HG02884 (cell line): ENCODE measurements at regions not wholly inside any gene's neighbourhood (a gene's known extent, or its start where the extent isn't known, plus 50 kb on each side); places are given as distances from the start of the nearest gene placed in this dataset.
"Not testable (repeated sequence)": the region's sequence is repeated elsewhere in the genome, so short reads cannot be mapped to it uniquely, and the experiment has no call there.

Source experiments
- ATAC-seq: cut with Tn5 transposase; IDR thresholded peaks from one replicate; pipeline ENCODE4 v1.9.1; 2021; ENCODE audit warnings: mild to moderate bottlenecking, moderate library complexity; ENCODE audit not compliant: unreplicated experiment

- ATAC-seq: no peak
These were observed 101.7 kb upstream of the CLEC14A start for GRCh38 chr14:38357557-38357956.

- not testable (repeated sequence) for ATAC-seq
These were observed 99.6 kb upstream of the CLEC14A start for GRCh38 chr14:38355473-38355872.

GRCh38 chr14:38350102-38350501 is 94.2 kb upstream of the CLEC14A start:
- no peak for ATAC-seq

GRCh38 chr14:38342803-38343202 is 86.9 kb upstream of the CLEC14A start:
- no peak for ATAC-seq

GRCh38 chr14:38339696-38340095 is 83.8 kb upstream of the CLEC14A start:
- no peak for ATAC-seq

GRCh38 chr14:38336298-38336697 is 80.4 kb upstream of the CLEC14A start:
- ATAC-seq: no peak

GRCh38 chr14:38330275-38330674 is 74.4 kb upstream of the CLEC14A start:
- no peak for ATAC-seq

- ATAC-seq: no peak
These were observed 73.4 kb upstream of the CLEC14A start for GRCh38 chr14:38329246-38329645.

GRCh38 chr14:38316922-38317321 is 61.0 kb upstream of the CLEC14A start:
- ATAC-seq: no peak

- no peak for ATAC-seq
These were observed 55.8 kb upstream of the CLEC14A start for GRCh38 chr14:38311655-38312054.

- ATAC-seq: no peak
These were observed 54.6 kb upstream of the CLEC14A start for GRCh38 chr14:38310420-38310995.

- ATAC-seq: no peak
These were observed 53.8 kb upstream of the CLEC14A start for GRCh38 chr14:38309522-38310277.
